Keratinocyte (primary cell): ENCODE measurements at regions not wholly inside any gene's neighbourhood (a gene's known extent, or its start where the extent isn't known, plus 50 kb on each side); places are given as distances from the start of the nearest gene placed in this dataset.

Experiments
- DNase-seq: peaks from one replicate; pipeline ENCODE4 v3.0.0-alpha.2; 2011; ENCODE audit warnings: low read depth, missing footprints, low spot score
- FAIRE-seq: peaks from 2 replicates; lab custom pipeline; 2011; peaks lifted over from hg19 to GRCh38; lab: Jason Lieb, UNC
- H2AFZ ChIP-seq: 2 replicates; pipeline ENCODE4 v1.6.0; 2012; ENCODE audit warnings: low read length, control low read depth, inconsistent platforms; ENCODE audit not compliant: control insufficient read depth
- H3K27ac ChIP-seq: 2 replicates; pipeline ENCODE4 v1.5.1; 2011; ENCODE audit warnings: low read length; ENCODE audit not compliant: control insufficient read depth, insufficient read depth
- H3K27me3 ChIP-seq: 3 replicates; pipeline ENCODE4 v1.6.0; 2011; ENCODE audit warnings: low read length; ENCODE audit not compliant: control insufficient read depth, insufficient read depth; ENCODE audit errors: extremely low read depth
- H3K36me3 ChIP-seq, 2 experiments: 2 replicates in 1 of 2; 3 replicates in 1 of 2; pipeline ENCODE4 v1.5.1; 2011; ENCODE audit warnings: low read length in 2 of 2, mild to moderate bottlenecking in 1 of 2; ENCODE audit not compliant: control insufficient read depth in 2 of 2, insufficient read depth in 2 of 2; ENCODE audit errors: extremely low read depth in 1 of 2
- H3K4me1 ChIP-seq: 3 replicates; pipeline ENCODE4 v1.5.1; 2011; ENCODE audit warnings: low read length; ENCODE audit not compliant: control insufficient read depth, insufficient read depth; ENCODE audit errors: extremely low read depth
- H3K4me2 ChIP-seq: 3 replicates; pipeline ENCODE4 v1.6.0; 2011; ENCODE audit warnings: low read depth, low read length; ENCODE audit not compliant: control insufficient read depth, insufficient read depth; ENCODE audit errors: extremely low read depth
- H3K4me3 ChIP-seq, 3 experiments: fragments of 200-600 bp in 1 of 3; sonication (generic) in 1 of 3; 2 replicates in 2 of 3; 3 replicates in 1 of 3; pipeline ENCODE4 v1.5.1; 2011 to 2016; ENCODE audit warnings: low read length in 3 of 3, mild to moderate bottlenecking in 3 of 3, control low read depth in 2 of 3, inconsistent platforms in 1 of 3, low read depth in 1 of 3, mixed read lengths in 1 of 3, mixed run types in 1 of 3, moderate library complexity in 1 of 3; ENCODE audit not compliant: control insufficient read depth in 2 of 3, insufficient read depth in 2 of 3; ENCODE audit errors: extremely low read depth in 1 of 3
- H3K79me2 ChIP-seq: 2 replicates; pipeline ENCODE4 v1.6.0; 2012; ENCODE audit warnings: low read length; ENCODE audit not compliant: control insufficient read depth, insufficient read depth
- H3K9ac ChIP-seq: 3 replicates; pipeline ENCODE4 v1.6.0; 2011; ENCODE audit warnings: low read length; ENCODE audit not compliant: control insufficient read depth, insufficient read depth; ENCODE audit errors: extremely low read depth
- H3K9me1 ChIP-seq: 3 replicates; pipeline ENCODE4 v1.6.0; 2011; ENCODE audit warnings: low read length; ENCODE audit not compliant: control insufficient read depth, insufficient read depth; ENCODE audit errors: extremely low read depth
- H3K9me3 ChIP-seq: 2 replicates; pipeline ENCODE4 v1.5.1; 2012; ENCODE audit warnings: low read depth, low read length; ENCODE audit not compliant: control insufficient read depth
- H4K20me1 ChIP-seq: 3 replicates; pipeline ENCODE4 v1.6.0; 2011; ENCODE audit warnings: low read length; ENCODE audit not compliant: control insufficient read depth, insufficient read depth; ENCODE audit errors: extremely low read depth
- CTCF ChIP-seq, 3 experiments: IDR thresholded peaks in 1 of 3; conservative IDR thresholded peaks in 1 of 3; optimal IDR thresholded peaks in 1 of 3; 2 replicates in 2 of 3; 3 replicates in 1 of 3; pipeline versions ENCODE3 to v1.5.1; 2011; ENCODE audit warnings: low read length in 3 of 3, mild to moderate bottlenecking in 3 of 3, moderate library complexity in 2 of 3, control low read depth in 1 of 3, inconsistent platforms in 1 of 3; ENCODE audit not compliant: insufficient read depth in 2 of 3; ENCODE audit errors: extremely low read depth in 1 of 3
- EZH2 ChIP-seq: IDR thresholded peaks from one replicate; pipeline ENCODE4 v1.6.1; 2012; ENCODE audit warnings: inconsistent platforms, mild to moderate bottlenecking, low read length, moderate library complexity
- dilution Hi-C: fragments of 300-500 bp; cut with MboI; formaldehyde crosslinking; loops from one replicate; pipeline ENCODE4 v1.7.0; 2020; ENCODE audit warnings: low sequenced_read_pairs; ENCODE audit not compliant: extremely low pct_ligation_motif_present

DNA sequence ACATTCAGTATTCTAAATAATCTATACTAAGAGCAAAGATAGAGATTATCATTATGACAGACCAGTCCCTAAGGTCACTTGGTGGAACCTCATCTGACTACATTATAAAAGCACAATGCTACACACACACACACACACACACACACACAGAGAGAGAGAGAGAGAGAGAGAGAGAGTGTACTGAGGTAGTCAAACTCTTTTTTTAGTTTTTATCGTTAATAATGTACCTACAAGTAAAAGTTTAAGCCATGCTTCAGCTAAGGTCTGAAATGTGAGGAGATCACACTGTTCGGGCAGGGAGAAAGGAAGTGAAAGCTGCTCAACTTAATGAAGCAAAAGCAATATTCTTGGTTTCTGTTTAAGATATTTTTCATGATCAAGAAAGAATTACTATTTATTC, 75.8 kb upstream of the CCDC160 start:
- H3K27ac ChIP-seq: no peak overlapping the region
- H3K27me3 ChIP-seq: no peaks in the 10 kb centered on the region
- H4K20me1 ChIP-seq: no peaks in the 10 kb centered on the region
- no peak for DNase-seq
- no peak overlapping the region for H3K4me2 ChIP-seq
- no peaks in the 10 kb centered on the region for H3K9me1 ChIP-seq
- no peaks in the 10 kb centered on the region for H3K9me3 ChIP-seq
- no peak overlapping the region for H3K9ac ChIP-seq
- no peak overlapping the region for H3K4me3 ChIP-seq
- H3K36me3 ChIP-seq: no peaks in the 10 kb centered on the region
- dilution Hi-C loops: no loop called here
- no peaks in the 10 kb centered on the region for H3K79me2 ChIP-seq
- FAIRE-seq: no peak
- H2AFZ ChIP-seq: no peak overlapping the region
- TF ChIP-seq EZH2 (no peak), CTCF (optimal IDR thresholded peaks at IDR 0.05 in 1 of 3, IDR thresholded peaks at IDR 0.05 in 1 of 3, conservative IDR thresholded peaks at IDR 0.05 in 1 of 3; ENCODE audit: extremely low read depth in 1 of 3, insufficient read depth in 2 of 3, low read length in 3 of 3) (no peak)
- no peaks in the 10 kb centered on the region for H3K4me1 ChIP-seq

GRCh38 chrX:134162032-134162431, 75.0 kb upstream of the CCDC160 start:
- DNase-seq (no peak), FAIRE-seq (no peak)
- H3K4me3 ChIP-seq: no peak overlapping the region
- H3K9me3 ChIP-seq: no peaks in the 10 kb centered on the region
- no peak overlapping the region for H2AFZ ChIP-seq
- no peak overlapping the region for H3K9ac ChIP-seq
- no peaks in the 10 kb centered on the region for H3K36me3 ChIP-seq
- no peaks in the 10 kb centered on the region for H4K20me1 ChIP-seq
- no peak for TF ChIP-seq CTCF (optimal IDR thresholded peaks at IDR 0.05 in 1 of 3, IDR thresholded peaks at IDR 0.05 in 1 of 3, conservative IDR thresholded peaks at IDR 0.05 in 1 of 3; ENCODE audit: extremely low read depth in 1 of 3, insufficient read depth in 2 of 3, low read length in 3 of 3)
- no peak for TF ChIP-seq EZH2
- no peak overlapping the region for H3K4me2 ChIP-seq
- no peaks in the 10 kb centered on the region for H3K27me3 ChIP-seq
- H3K9me1 ChIP-seq: no peaks in the 10 kb centered on the region
- no peaks in the 10 kb centered on the region for H3K79me2 ChIP-seq
- dilution Hi-C loops: no loop called here
- H3K27ac ChIP-seq: no peak overlapping the region
- H3K4me1 ChIP-seq: no peaks in the 10 kb centered on the region
